ENCODE measurements at regions not wholly inside any gene's neighbourhood (a gene's known extent, or its start where the extent isn't known, plus 50 kb on each side); places are given as distances from the start of the nearest gene placed in this dataset.

- TF ChIP-seq YY1 (IDR thresholded peaks at IDR 0.05) (no peak), CTCF (IDR thresholded peaks at IDR 0.05; ENCODE audit: low read depth, low read length, missing input control) (no peak), MAX (IDR thresholded peaks at IDR 0.05) (no peak), REST (IDR thresholded peaks at IDR 0.05) (no peak), SP1 (IDR thresholded peaks at IDR 0.05) (no peak), JUND (IDR thresholded peaks at IDR 0.05) (no peak), GABPA (IDR thresholded peaks at IDR 0.05 in 1 of 2, conservative IDR thresholded peaks at IDR 0.05 in 1 of 2) (no peak), TAF1 (conservative IDR thresholded peaks at IDR 0.05) (no peak)
These were observed 79.9 kb upstream of the THSD7A start for GRCh38 chr7:11911900-11912299.

Measured in liver (tissue), 3 donors.